GM12878 (cell line): ENCODE measurements at regions not wholly inside any gene's neighbourhood (a gene's known extent, or its start where the extent isn't known, plus 50 kb on each side); places are given as distances from the start of the nearest gene placed in this dataset.

Experiments used
- ATAC-seq: fragments of 200-7000 bp; cut with Tn5 transposase; 3 replicates; pipeline ENCODE4 v1.9.1; 2020; ENCODE audit warnings: mild to moderate bottlenecking, moderate library complexity
- BruUV-seq: library from RNA; stranded (reverse); fragments of 400-500 nt; replicated peaks from 2 replicates; lab custom pipeline; 2021; lab: Mats Ljungman, UMichigan
- CTCF ChIA-PET: fragments of 300-600 bp; sonication (Branson Sonifier 250); formaldehyde crosslinking; extraction: SDS; loops from one replicate; lab custom pipeline; 2021; ENCODE audit warnings: inconsistent platforms; lab: Yijun Ruan, JAX
- POLR2A ChIA-PET: fragments of 350-600 bp; formaldehyde crosslinking; extraction: SDS; loops from one replicate; lab custom pipeline; 2021; ENCODE audit warnings: inconsistent platforms; lab: Charles Lee
- RAD21 ChIA-PET: fragments of 300-600 bp; sonication (Branson Sonifier 250); formaldehyde crosslinking; loops from one replicate; lab custom pipeline; 2023; ENCODE audit warnings: antibody characterized with exemption; ENCODE audit not compliant: unreplicated experiment; lab: Charles Lee
- SMC1A ChIA-PET: fragments of 300-600 bp; sonication (Branson Sonifier 250); formaldehyde crosslinking; loops from one replicate; lab custom pipeline; 2023; ENCODE audit not compliant: unreplicated experiment, uncharacterized antibody; lab: Charles Lee
- DNase-seq: peaks from one replicate; pipeline ENCODE4 v3.0.0-alpha.2; 2011; ENCODE audit warnings: low read depth, low spot score
- FAIRE-seq: peaks from 3 replicates; lab custom pipeline; 2011; peaks lifted over from hg19 to GRCh38; lab: Jason Lieb, UNC
- H2AFZ ChIP-seq: 2 replicates; pipeline ENCODE4 v1.6.0; 2011; ENCODE audit warnings: low read depth, low read length, control low read depth; ENCODE audit not compliant: control insufficient read depth
- H3K27ac ChIP-seq: 2 replicates; pipeline ENCODE4 v1.5.1; 2011; ENCODE audit warnings: control low read depth; ENCODE audit not compliant: control insufficient read depth, insufficient read depth
- H3K27me3 ChIP-seq, 2 experiments: replicated peaks in 1 of 2; 2 replicates each; pipeline versions ENCODE4 v1.6.0 to v1.6.1; 2011; ENCODE audit warnings: low read length in 1 of 2; ENCODE audit not compliant: control insufficient read depth in 2 of 2, insufficient read depth in 2 of 2
- H3K36me3 ChIP-seq, 2 experiments: 2 replicates each; pipeline ENCODE4 v1.5.1; 2011; ENCODE audit warnings: low read length in 1 of 2; ENCODE audit not compliant: control insufficient read depth in 2 of 2, insufficient read depth in 2 of 2
- H3K4me1 ChIP-seq: 2 replicates; pipeline ENCODE4 v1.6.1; 2011; ENCODE audit warnings: mild to moderate bottlenecking, low read length, moderate library complexity, mixed read lengths; ENCODE audit not compliant: control insufficient read depth, insufficient read depth
- H3K4me2 ChIP-seq: 2 replicates; pipeline ENCODE4 v1.6.0; 2011; ENCODE audit warnings: control low read depth; ENCODE audit not compliant: control insufficient read depth, insufficient read depth
- H3K4me3 ChIP-seq: fragments of 200-600 bp; sonication (generic); 2 replicates; pipeline ENCODE4 v1.5.1; 2016
- H3K79me2 ChIP-seq: 2 replicates; pipeline ENCODE4 v1.6.0; 2011; ENCODE audit warnings: low read length; ENCODE audit not compliant: control insufficient read depth, insufficient read depth
- H3K9ac ChIP-seq: 2 replicates; pipeline ENCODE4 v1.8.0; 2011; ENCODE audit warnings: low read length, control low read depth, mixed read lengths; ENCODE audit not compliant: control insufficient read depth, insufficient read depth
- H3K9me3 ChIP-seq: replicated peaks from 3 replicates; pipeline ENCODE4 v1.5.1; 2011; ENCODE audit warnings: mild to moderate bottlenecking, low read length; ENCODE audit not compliant: control insufficient read depth, insufficient read depth
- H4K20me1 ChIP-seq: 2 replicates; pipeline ENCODE4 v1.6.0; 2011; ENCODE audit not compliant: control insufficient read depth, insufficient read depth
- BCL11A ChIP-seq: IDR thresholded peaks from 2 replicates; pipeline ENCODE4 v1.6.1; 2011; ENCODE audit warnings: low read depth, low read length
- BMI1 ChIP-seq: fragments of 450-650 bp; IDR thresholded peaks from 2 replicates; pipeline ENCODE4 v1.6.1; 2016; ENCODE audit warnings: mild to moderate bottlenecking, moderate library complexity, borderline replicate concordance
- CBX5 ChIP-seq: sonication (generic); IDR thresholded peaks from 2 replicates; pipeline ENCODE4 v1.6.1; 2016; ENCODE audit warnings: low read depth, moderate library complexity, mild to moderate bottlenecking, inconsistent platforms
- CREM ChIP-seq: IDR thresholded peaks from 2 replicates; pipeline ENCODE4 v1.6.1; 2014; ENCODE audit warnings: antibody characterized with exemption, low read depth
- E2F8 ChIP-seq: fragments of 450-650 bp; IDR thresholded peaks from 2 replicates; pipeline ENCODE4 v1.6.1; 2018; ENCODE audit warnings: mild to moderate bottlenecking, low read depth, moderate library complexity; ENCODE audit not compliant: partially characterized antibody
- ETV6 ChIP-seq, 2 experiments: fragments of 450-650 bp in 1 of 2; IDR thresholded peaks in 1 of 2; conservative IDR thresholded peaks in 1 of 2; 2 replicates each; pipeline ENCODE4 v1.6.1; 2014; ENCODE audit warnings: antibody characterized with exemption in 1 of 2, borderline replicate concordance in 1 of 2, low read depth in 1 of 2, mild to moderate bottlenecking in 1 of 2, moderate library complexity in 1 of 2
- FOXK2 ChIP-seq: fragments of 450-650 bp; IDR thresholded peaks from 2 replicates; pipeline ENCODE4 v1.6.1; 2017; ENCODE audit warnings: mild to moderate bottlenecking, moderate library complexity
- HSF1 ChIP-seq: fragments of 150-350 bp; IDR thresholded peaks from 2 replicates; pipeline ENCODE4 v1.6.1; 2014; ENCODE audit warnings: mild to moderate bottlenecking, low read depth, low read length
- KAT2A ChIP-seq: conservative IDR thresholded peaks from 2 replicates; pipeline ENCODE4 v1.6.1; 2011; ENCODE audit warnings: low read depth, low read length; ENCODE audit not compliant: control insufficient read depth
- MEF2B ChIP-seq: fragments of 450-650 bp; IDR thresholded peaks from 2 replicates; pipeline ENCODE4 v1.6.1; 2018; ENCODE audit warnings: mild to moderate bottlenecking, moderate library complexity; ENCODE audit not compliant: partially characterized antibody, poor library complexity, severe bottlenecking
- MTA3 ChIP-seq: IDR thresholded peaks from 2 replicates; pipeline ENCODE4 v1.6.1; 2012; ENCODE audit warnings: low read length, inconsistent platforms, borderline replicate concordance
- RELA ChIP-seq: fragments of 450-650 bp; IDR thresholded peaks from 2 replicates; pipeline ENCODE4 v1.8.0; 2014; ENCODE audit warnings: borderline replicate concordance; ENCODE audit not compliant: partially characterized antibody
- RFX5 ChIP-seq: IDR thresholded peaks from 2 replicates; pipeline ENCODE4 v1.6.1; 2011; ENCODE audit warnings: low read depth, low read length, improper control_type of control experiment
- SP1 ChIP-seq: IDR thresholded peaks from one replicate; pipeline ENCODE4 v1.6.1; 2011; ENCODE audit warnings: low read depth, low read length
- SUZ12 ChIP-seq: fragments of 200-600 bp; sonication (generic); IDR thresholded peaks from one replicate; pipeline ENCODE4 v1.6.1; 2018; ENCODE audit warnings: antibody characterized with exemption, mild to moderate bottlenecking; ENCODE audit not compliant: unreplicated experiment
- WGBS: methylation state at CpG from one replicate; pipeline ENCODE4 v1.1.6; 2016; ENCODE audit warnings: low lambda C conversion rate; ENCODE audit not compliant: insufficient replicate concordance, insufficient coverage; ENCODE audit errors: missing lambda C conversion rate; 5-methylcytosine and 5-hydroxymethylcytosine counted together
- in situ Hi-C: fragments of 300-500 bp; cut with MboI; formaldehyde crosslinking; loops from 9 replicates; pipeline ENCODE4 v1.14.3; 2018; ENCODE audit warnings: mixed read lengths
- intact Hi-C: fragments of 100-400 bp; cut with micrococcal nuclease; formaldehyde crosslinking; loops from one replicate; pipeline ENCODE4 v1.14.2; 2022; ENCODE audit not compliant: unreplicated experiment
- TF ChIP-seq, protein P1 (sequence below): IDR thresholded peaks from 2 replicates; pipeline ENCODE4 v1.6.1; 2012; ENCODE audit warnings: low read depth, low read length, improper control_type of control experiment
- TF ChIP-seq, protein P2 (sequence below): fragments of 450-650 bp; conservative IDR thresholded peaks from 2 replicates; pipeline ENCODE4 v1.6.1; 2017; ENCODE audit warnings: mild to moderate bottlenecking, moderate library complexity

- ATAC-seq (no peak), FAIRE-seq (no peak), DNase-seq (no peak)
- Histone ChIP-seq H3K4me3 (no peak overlapping the region), H3K9me3 (no peaks in the 10 kb centered on the region), H3K27ac (no peak overlapping the region), H4K20me1 (no peaks in the 10 kb centered on the region), H3K36me3 (no peaks in the 10 kb centered on the region), H2AFZ (no peak overlapping the region), H3K4me2 (no peak overlapping the region), H3K27me3 (no peaks in the 10 kb centered on the region), H3K9ac (no peak overlapping the region), H3K79me2 (no peaks in the 10 kb centered on the region), H3K4me1 (no peaks in the 10 kb centered on the region)
- in situ Hi-C loops (no loop called here), intact Hi-C loops (no loop called here)
- TF ChIP-seq MTA3 (no peak), MEF2B (no peak), E2F8 (no peak), ETV6 (conservative IDR thresholded peaks at IDR 0.05 in 1 of 2, IDR thresholded peaks at IDR 0.05 in 1 of 2; ENCODE audit: borderline replicate concordance in 1 of 2, low read depth in 1 of 2) (no peak), BMI1 (no peak), RFX5 (no peak), HSF1 (no peak), FOXK2 (no peak), RELA (no peak), KAT2A (no peak), CBX5 (no peak), BCL11A (no peak), SUZ12 (no peak), CREM (no peak), SP1 (no peak)
- TF ChIP-seq, protein P1, sequence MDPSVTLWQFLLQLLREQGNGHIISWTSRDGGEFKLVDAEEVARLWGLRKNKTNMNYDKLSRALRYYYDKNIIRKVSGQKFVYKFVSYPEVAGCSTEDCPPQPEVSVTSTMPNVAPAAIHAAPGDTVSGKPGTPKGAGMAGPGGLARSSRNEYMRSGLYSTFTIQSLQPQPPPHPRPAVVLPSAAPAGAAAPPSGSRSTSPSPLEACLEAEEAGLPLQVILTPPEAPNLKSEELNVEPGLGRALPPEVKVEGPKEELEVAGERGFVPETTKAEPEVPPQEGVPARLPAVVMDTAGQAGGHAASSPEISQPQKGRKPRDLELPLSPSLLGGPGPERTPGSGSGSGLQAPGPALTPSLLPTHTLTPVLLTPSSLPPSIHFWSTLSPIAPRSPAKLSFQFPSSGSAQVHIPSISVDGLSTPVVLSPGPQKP = no peak
- TF ChIP-seq, protein P2, sequence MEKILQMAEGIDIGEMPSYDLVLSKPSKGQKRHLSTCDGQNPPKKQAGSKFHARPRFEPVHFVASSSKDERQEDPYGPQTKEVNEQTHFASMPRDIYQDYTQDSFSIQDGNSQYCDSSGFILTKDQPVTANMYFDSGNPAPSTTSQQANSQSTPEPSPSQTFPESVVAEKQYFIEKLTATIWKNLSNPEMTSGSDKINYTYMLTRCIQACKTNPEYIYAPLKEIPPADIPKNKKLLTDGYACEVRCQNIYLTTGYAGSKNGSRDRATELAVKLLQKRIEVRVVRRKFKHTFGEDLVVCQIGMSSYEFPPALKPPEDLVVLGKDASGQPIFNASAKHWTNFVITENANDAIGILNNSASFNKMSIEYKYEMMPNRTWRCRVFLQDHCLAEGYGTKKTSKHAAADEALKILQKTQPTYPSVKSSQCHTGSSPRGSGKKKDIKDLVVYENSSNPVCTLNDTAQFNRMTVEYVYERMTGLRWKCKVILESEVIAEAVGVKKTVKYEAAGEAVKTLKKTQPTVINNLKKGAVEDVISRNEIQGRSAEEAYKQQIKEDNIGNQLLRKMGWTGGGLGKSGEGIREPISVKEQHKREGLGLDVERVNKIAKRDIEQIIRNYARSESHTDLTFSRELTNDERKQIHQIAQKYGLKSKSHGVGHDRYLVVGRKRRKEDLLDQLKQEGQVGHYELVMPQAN = no peak
- ChIA-PET SMC1A (interaction anchor here (0.6 to 1.2 kb wide), 3 partner anchors 11 to 110 kb away, joined by 3 to 4 read pairs (median 3); no protein-coding TSS in a partner anchor), CTCF (no interaction called here), POLR2A (no interaction called here), RAD21 (no interaction called here)
- BruUV-seq = no TSS peak
- 17% methylated on average over 4 of the region's 4 CpGs for WGBS
Measured at GRCh38 chr13:105929505-105929904, 606.0 kb downstream of the EFNB2 start.
